ENCODE measurements at regions not wholly inside any gene's neighbourhood (a gene's known extent, or its start where the extent isn't known, plus 50 kb on each side); places are given as distances from the start of the nearest gene placed in this dataset.

DNA sequence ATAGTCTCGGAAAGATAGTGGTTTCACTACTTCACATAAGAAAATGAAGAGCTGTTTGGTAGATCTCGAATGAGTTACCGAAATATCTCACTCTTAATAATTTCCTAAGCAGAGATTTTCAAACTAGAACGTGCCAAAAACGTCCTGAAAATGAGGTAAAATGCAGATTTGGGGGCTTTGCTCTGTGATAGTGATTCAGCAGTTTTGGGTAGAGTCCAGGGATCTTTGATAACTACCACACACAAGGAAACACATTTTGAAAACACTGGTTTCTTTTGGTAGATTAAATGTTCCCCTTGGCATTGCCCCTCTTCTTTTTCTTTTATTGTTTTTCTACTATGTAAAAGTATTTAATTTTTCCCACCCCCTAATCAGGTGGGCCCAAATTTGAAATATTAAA is 125.9 kb downstream of the EBLN2 start:
- TF ChIP-seq, protein P1, sequence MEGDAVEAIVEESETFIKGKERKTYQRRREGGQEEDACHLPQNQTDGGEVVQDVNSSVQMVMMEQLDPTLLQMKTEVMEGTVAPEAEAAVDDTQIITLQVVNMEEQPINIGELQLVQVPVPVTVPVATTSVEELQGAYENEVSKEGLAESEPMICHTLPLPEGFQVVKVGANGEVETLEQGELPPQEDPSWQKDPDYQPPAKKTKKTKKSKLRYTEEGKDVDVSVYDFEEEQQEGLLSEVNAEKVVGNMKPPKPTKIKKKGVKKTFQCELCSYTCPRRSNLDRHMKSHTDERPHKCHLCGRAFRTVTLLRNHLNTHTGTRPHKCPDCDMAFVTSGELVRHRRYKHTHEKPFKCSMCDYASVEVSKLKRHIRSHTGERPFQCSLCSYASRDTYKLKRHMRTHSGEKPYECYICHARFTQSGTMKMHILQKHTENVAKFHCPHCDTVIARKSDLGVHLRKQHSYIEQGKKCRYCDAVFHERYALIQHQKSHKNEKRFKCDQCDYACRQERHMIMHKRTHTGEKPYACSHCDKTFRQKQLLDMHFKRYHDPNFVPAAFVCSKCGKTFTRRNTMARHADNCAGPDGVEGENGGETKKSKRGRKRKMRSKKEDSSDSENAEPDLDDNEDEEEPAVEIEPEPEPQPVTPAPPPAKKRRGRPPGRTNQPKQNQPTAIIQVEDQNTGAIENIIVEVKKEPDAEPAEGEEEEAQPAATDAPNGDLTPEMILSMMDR (IDR thresholded peaks at IDR 0.05): no peak
- no peak for TF ChIP-seq POLR2A (IDR thresholded peaks at IDR 0.05)

Measured in ovary (tissue), 3 donors.